HEK293 (cell line): ENCODE measurements at regions not wholly inside any gene's neighbourhood (a gene's known extent, or its start where the extent isn't known, plus 50 kb on each side); places are given as distances from the start of the nearest gene placed in this dataset.

Source experiments
- CTCF ChIP-seq: fragments of 450-650 bp; formaldehyde crosslinking; IDR thresholded peaks from 2 replicates; pipeline ENCODE4 v1.5.1; 2016; ENCODE audit warnings: missing biosample characterization, missing genetic modification characterization
- OSR2 ChIP-seq: fragments of 450-650 bp; formaldehyde crosslinking; IDR thresholded peaks from 2 replicates; pipeline ENCODE4 v1.5.1; 2016; ENCODE audit warnings: missing biosample characterization, missing genetic modification characterization
- TRIM28 ChIP-seq: IDR thresholded peaks from 2 replicates; pipeline ENCODE4 v1.6.1; 2011; ENCODE audit warnings: low read length, control low read depth, borderline replicate concordance
- ZNF610 ChIP-seq: fragments of 450-650 bp; formaldehyde crosslinking; IDR thresholded peaks from 2 replicates; pipeline ENCODE4 v1.5.1; 2016; ENCODE audit warnings: missing biosample characterization, missing genetic modification characterization, borderline replicate concordance

GRCh38 chr15:69892351-69892750 is 205.4 kb downstream of the TLE3 start:
- TF ChIP-seq CTCF (tag by site-specific recombination) (no peak), TRIM28 (no peak), OSR2 (tag by site-specific recombination) (no peak), ZNF610 (tag by site-specific recombination) (no peak)
